Ovary (tissue), 7 donors: ENCODE measurements at regions not wholly inside any gene's neighbourhood (a gene's known extent, or its start where the extent isn't known, plus 50 kb on each side); places are given as distances from the start of the nearest gene placed in this dataset.

Source experiments
- DNase-seq, 5 donors: peaks; one replicate each; pipeline ENCODE4 v3.0.0-alpha.2; 2019 to 2020
- H3K27ac ChIP-seq, 2 donors: fragments of 200-600 bp; one replicate each; pipeline versions ENCODE4 v1.5.1 to v1.8.0; 2019 to 2022
- H3K27me3 ChIP-seq: fragments of 200-600 bp; one replicate; pipeline ENCODE4 v1.8.0; 2022
- H3K36me3 ChIP-seq: fragments of 200-600 bp; sonication (generic); one replicate; pipeline ENCODE4 v1.5.1; 2019
- H3K4me1 ChIP-seq: one replicate; pipeline ENCODE4 v1.8.1; 2013; ENCODE audit warnings: mild to moderate bottlenecking, moderate library complexity; ENCODE audit not compliant: insufficient read depth
- H3K4me3 ChIP-seq: fragments of 200-600 bp; sonication (generic); one replicate; pipeline ENCODE4 v1.5.1; 2017
- H3K9me3 ChIP-seq, 2 donors: fragments of 200-600 bp in 1 of 2; sonication (generic) in 1 of 2; one replicate each; pipeline versions ENCODE4 v1.5.1 to v1.8.1; 2013 to 2019; ENCODE audit warnings: mild to moderate bottlenecking in 1 of 2, moderate library complexity in 1 of 2
- CTCF ChIP-seq, 3 donors: fragments of 450-650 bp in 2 of 3; fragments of 200-600 bp in 1 of 3; IDR thresholded peaks; one replicate each; pipeline versions ENCODE4 v1.5.1 to v1.8.0; 2016 to 2022; ENCODE audit warnings: antibody characterized with exemption in 3 of 3, mild to moderate bottlenecking in 1 of 3
- EP300 ChIP-seq: sonication (generic); formaldehyde crosslinking; IDR thresholded peaks from one replicate; pipeline ENCODE4 v1.6.1; 2017; ENCODE audit warnings: antibody characterized with exemption
- POLR2A ChIP-seq: fragments of 450-650 bp; IDR thresholded peaks from one replicate; pipeline ENCODE4 v1.6.1; 2017; ENCODE audit warnings: antibody characterized with exemption, mild to moderate bottlenecking, moderate library complexity
- WGBS, 3 donors: extraction: QIAGEN DNeasy Blood & Tissue Kit in 1 of 3; methylation state at CpG; one replicate each; pipeline versions ENCODE4 v1.1.5 to v1.1.7; 2013 to 2017; 5-methylcytosine and 5-hydroxymethylcytosine counted together
- intact Hi-C, 4 donors: fragments of 100-400 bp; cut with DNase I; formaldehyde crosslinking; loops; one replicate each; pipeline versions ENCODE4 v1.11.0 to v1.15.1; 2022 to 2023
- donor health status: DM: no; HTN: no; CAD: no; lungs with moderate emphysema.
- donor health status: DM: no; HTN: no; CAD: no.
- donor health status: Bipolar disorder and iron deficiency.
- donor health status: DM: no; HTN: no; CAD: no.
- donor health status: DM: yes; HTN: yes; CAD: no.

GRCh38 chr16:85337910-85338637 is 225.8 kb upstream of the CIBAR2 start:
- intact Hi-C loops, result no loop called here
- no peak for DNase-seq
- H3K27me3 ChIP-seq, result no peaks in the 10 kb centered on the region
- H3K4me3 ChIP-seq, result no peak overlapping the region
- no peak overlapping the region for H3K27ac ChIP-seq
- H3K36me3 ChIP-seq, result no peaks in the 10 kb centered on the region
- no peaks in the 10 kb centered on the region for H3K9me3 ChIP-seq
- 90 to 95% (median 92%) methylated on average over 11 of the region's 11 CpGs for WGBS, 3 donors
- H3K4me1 ChIP-seq, result peaks cover 9% of the 10 kb centered on the region
- no peak for TF ChIP-seq EP300
- no peak for TF ChIP-seq POLR2A
- TF ChIP-seq CTCF (IDR thresholded peaks at IDR 0.05), result no peak

DNA sequence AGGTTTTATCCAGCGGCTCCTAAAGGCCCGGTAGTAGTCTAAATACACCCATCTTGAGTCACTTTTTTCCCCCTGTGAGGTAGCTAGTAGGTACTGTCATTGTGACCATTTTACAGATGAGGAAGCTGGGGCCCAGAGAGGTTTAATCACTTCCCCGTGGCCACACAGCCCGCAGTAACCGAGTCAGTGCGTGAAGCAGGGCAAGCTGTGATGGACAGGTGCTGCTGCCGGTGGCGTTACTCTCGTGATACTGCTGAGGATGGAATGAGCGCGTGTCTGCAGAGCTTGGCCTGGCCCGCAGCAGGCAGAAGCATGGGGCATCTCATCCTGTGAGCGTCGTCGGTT is 226.3 kb upstream of the CIBAR2 start:
- no peak overlapping the region for H3K4me3 ChIP-seq
- no peaks in the 10 kb centered on the region for H3K9me3 ChIP-seq
- whole genome bisulfite sequencing, 3 donors, result 93 to 97% (median 94%) methylated on average over 15 of the region's 15 CpGs

GRCh38 chr16:85338989-85339685 is 226.9 kb upstream of the CIBAR2 start:
- WGBS, 3 donors, result 90 to 94% (median 90%) methylated on average over 24 of the region's 24 CpGs
- no peaks in the 10 kb centered on the region for H3K27me3 ChIP-seq
- no peak overlapping the region for H3K4me3 ChIP-seq
- intact Hi-C loops, result no loop called here
- H3K36me3 ChIP-seq, result no peaks in the 10 kb centered on the region
- H3K27ac ChIP-seq, result no peak overlapping the region
- TF ChIP-seq EP300, result no peak
- no peak for TF ChIP-seq POLR2A
- TF ChIP-seq CTCF (IDR thresholded peaks at IDR 0.05), result no peak
- peaks cover 9% of the 10 kb centered on the region for H3K4me1 ChIP-seq
- no peaks in the 10 kb centered on the region for H3K9me3 ChIP-seq
- DNase-seq, result no peak

More for the DNA sequence above, 226.3 kb upstream of the CIBAR2 start:
- intact Hi-C loops, result no loop called here
- Histone ChIP-seq H3K4me1 (peaks cover 9% of the 10 kb centered on the region), H3K27me3 (no peaks in the 10 kb centered on the region), H3K27ac (no peak overlapping the region), H3K36me3 (no peaks in the 10 kb centered on the region)
- TF ChIP-seq EP300 (no peak), CTCF (IDR thresholded peaks at IDR 0.05) (no peak), POLR2A (no peak)
- no peak for DNase-seq

DNA sequence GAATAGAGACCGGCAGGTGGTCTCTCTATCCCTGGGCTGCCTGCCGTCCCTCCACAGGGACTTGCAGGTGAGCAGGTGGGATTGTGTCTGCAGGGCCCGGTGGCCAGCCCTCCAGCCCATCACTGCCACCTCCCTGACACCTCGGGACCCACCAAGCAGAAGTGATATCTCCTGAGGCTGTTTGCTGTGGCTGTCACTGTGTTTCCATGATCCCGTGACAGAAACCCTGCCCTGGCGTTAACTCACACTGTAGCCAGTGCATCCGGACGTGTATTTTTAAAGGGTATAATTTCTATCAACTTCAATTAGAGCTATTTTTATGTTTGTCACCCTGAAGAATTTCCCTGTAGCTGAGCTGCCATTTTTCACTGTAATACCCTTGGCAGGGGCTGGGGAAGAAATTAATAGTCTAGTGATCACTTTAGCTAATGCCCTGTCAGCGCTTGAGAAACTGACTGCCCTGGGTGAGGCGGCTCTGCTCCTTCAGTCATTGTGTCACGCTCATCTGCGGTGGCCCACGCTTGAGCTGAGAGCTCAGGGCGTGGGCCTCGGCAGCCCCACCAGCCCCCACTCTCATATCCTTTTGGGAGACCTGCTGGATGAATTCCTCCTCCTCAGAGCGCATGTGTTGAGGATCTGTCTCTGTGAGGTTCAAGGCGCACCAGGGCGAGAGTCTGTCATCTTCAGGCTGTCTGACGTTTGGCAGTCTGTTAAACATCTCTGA is 229.9 kb upstream of the CIBAR2 start:
- intact Hi-C loops, result no loop called here
- H3K36me3 ChIP-seq, result no peaks in the 10 kb centered on the region
- no peaks in the 10 kb centered on the region for H3K9me3 ChIP-seq
- DNase-seq, result no peak
- no peak overlapping the region for H3K27ac ChIP-seq
- TF ChIP-seq POLR2A, result no peak
- TF ChIP-seq CTCF (IDR thresholded peaks at IDR 0.05), result no peak
- TF ChIP-seq EP300, result no peak
- no peak overlapping the region for H3K4me3 ChIP-seq
- no peaks in the 10 kb centered on the region for H3K4me1 ChIP-seq
- 85 to 93% (median 93%) methylated on average over 18 to 19 of the region's 19 CpGs for WGBS, 3 donors
- no peaks in the 10 kb centered on the region for H3K27me3 ChIP-seq
